PC-3 (cell line): ENCODE measurements at regions not wholly inside any gene's neighbourhood (a gene's known extent, or its start where the extent isn't known, plus 50 kb on each side); places are given as distances from the start of the nearest gene placed in this dataset.

ENCODE experiments used
- ATAC-seq: fragments of 200-7000 bp; cut with Tn5 transposase; 2 replicates; pipeline ENCODE4 v1.9.1; 2020; ENCODE audit warnings: mild to moderate bottlenecking, moderate library complexity
- BruUV-seq: library from RNA; stranded (reverse); fragments of 400-500 nt; replicated peaks from 2 replicates; lab custom pipeline; 2021; lab: Mats Ljungman, UMichigan
- CTCF ChIA-PET: fragments of 300-600 bp; sonication (Branson Sonifier 250); formaldehyde crosslinking; loops from one replicate; lab custom pipeline; 2022; ENCODE audit warnings: antibody characterized with exemption; lab: Charles Lee
- POLR2A ChIA-PET: fragments of 300-600 bp; sonication (Branson Sonifier 250); formaldehyde crosslinking; loops from one replicate; lab custom pipeline; 2022; ENCODE audit warnings: antibody characterized with exemption; ENCODE audit not compliant: unreplicated experiment; lab: Charles Lee
- DNase-seq: peaks from one replicate; pipeline ENCODE4 v3.0.0-alpha.2; 2015
- H2AFZ ChIP-seq: fragments of 300-600 bp; sonication (generic); 2 replicates; pipeline ENCODE4 v1.6.0; 2016; ENCODE audit warnings: antibody characterized with exemption, low read length
- H3F3A ChIP-seq: fragments of 300-600 bp; sonication (generic); one replicate; pipeline ENCODE4 v1.6.0; 2017; ENCODE audit warnings: antibody characterized with exemption, low read length, control low read depth, mild to moderate bottlenecking; ENCODE audit not compliant: unreplicated experiment
- H3K27ac ChIP-seq: fragments of 300-600 bp; sonication (generic); 2 replicates; pipeline ENCODE4 v1.5.1; 2016; ENCODE audit warnings: mild to moderate bottlenecking, low read length
- H3K27me3 ChIP-seq: fragments of 300-600 bp; sonication (generic); 2 replicates; pipeline ENCODE4 v1.6.1; 2016; ENCODE audit warnings: low read length, mixed read lengths
- H3K36me3 ChIP-seq: fragments of 300-600 bp; sonication (generic); 2 replicates; pipeline ENCODE4 v1.6.1; 2016; ENCODE audit warnings: low read depth, mixed run types, low read length, mixed read lengths
- H3K4me1 ChIP-seq: fragments of 300-600 bp; sonication (generic); 2 replicates; pipeline ENCODE4 v1.5.1; 2016; ENCODE audit warnings: low read length; ENCODE audit not compliant: insufficient read depth
- H3K4me2 ChIP-seq: fragments of 300-600 bp; sonication (generic); 2 replicates; pipeline ENCODE4 v1.6.0; 2016; ENCODE audit warnings: low read length
- H3K4me3 ChIP-seq: fragments of 300-600 bp; sonication (generic); 2 replicates; pipeline ENCODE4 v1.5.1; 2016; ENCODE audit warnings: mild to moderate bottlenecking, low read length, mixed read lengths
- H3K79me2 ChIP-seq: fragments of 300-600 bp; sonication (generic); 2 replicates; pipeline ENCODE4 v1.6.1; 2017; ENCODE audit warnings: low read length, mixed read lengths
- H3K9ac ChIP-seq: fragments of 300-600 bp; sonication (generic); 2 replicates; pipeline ENCODE4 v1.6.0; 2016; ENCODE audit warnings: mild to moderate bottlenecking, low read length
- H3K9me2 ChIP-seq: fragments of 300-600 bp; sonication (generic); replicated peaks from 2 replicates; pipeline ENCODE4 v1.6.1; 2016; ENCODE audit warnings: mixed run types, low read length, mixed read lengths
- H3K9me3 ChIP-seq: fragments of 300-600 bp; sonication (generic); 2 replicates; pipeline ENCODE4 v1.6.1; 2016; ENCODE audit warnings: low read length, mixed read lengths
- H4K20me1 ChIP-seq: fragments of 300-600 bp; sonication (generic); 2 replicates; pipeline ENCODE4 v1.6.1; 2016; ENCODE audit warnings: low read length, mixed read lengths
- EZH2 ChIP-seq: fragments of 300-600 bp; sonication (generic); IDR thresholded peaks from one replicate; pipeline ENCODE4 v1.6.1; 2017; ENCODE audit warnings: antibody characterized with exemption, mild to moderate bottlenecking, low read length; ENCODE audit not compliant: unreplicated experiment
- EZH2phosphoT487 ChIP-seq: fragments of 300-600 bp; sonication (generic); IDR thresholded peaks from 2 replicates; pipeline ENCODE4 v1.6.1; 2018; ENCODE audit warnings: mild to moderate bottlenecking, antibody characterized with exemption, low read length, borderline replicate concordance
- intact Hi-C: fragments of 100-400 bp; cut with micrococcal nuclease; formaldehyde crosslinking; loops from 2 replicates; pipeline ENCODE4 v1.9.0; 2023
- TF ChIP-seq, protein P1 (sequence below): fragments of 300-600 bp; sonication (generic); conservative IDR thresholded peaks from 2 replicates; pipeline ENCODE4 v1.5.1; 2017; ENCODE audit warnings: antibody characterized with exemption, low read depth, mild to moderate bottlenecking, low read length

DNA sequence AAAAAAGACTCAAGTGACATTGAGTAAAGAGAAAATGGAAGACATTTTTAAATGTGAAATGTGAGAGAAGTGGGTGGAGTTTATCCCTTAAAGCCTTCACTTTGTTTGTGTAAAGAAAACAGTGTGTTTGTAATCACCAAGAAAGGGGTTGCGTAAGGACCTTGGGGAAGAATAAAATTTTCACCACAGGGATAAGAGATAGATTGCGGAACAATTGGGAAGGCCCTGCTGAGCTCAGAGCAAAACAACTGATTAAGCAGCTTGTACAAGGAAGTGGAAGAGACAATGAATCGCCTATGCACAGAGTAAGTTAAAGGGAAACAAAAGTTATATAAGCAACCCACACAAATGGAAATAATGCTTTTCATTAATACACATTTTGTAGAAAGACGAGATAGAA lies 327.7 kb downstream of the RAD51AP2 start:
- ChIA-PET POLR2A (no interaction called here), CTCF (no interaction called here)
- H3K4me2 ChIP-seq = no peak overlapping the region
- no peaks in the 10 kb centered on the region for H4K20me1 ChIP-seq
- no peaks in the 10 kb centered on the region for H3K9me3 ChIP-seq
- TF ChIP-seq EZH2 (no peak), EZH2phosphoT487 (no peak)
- TF ChIP-seq, protein P1, sequence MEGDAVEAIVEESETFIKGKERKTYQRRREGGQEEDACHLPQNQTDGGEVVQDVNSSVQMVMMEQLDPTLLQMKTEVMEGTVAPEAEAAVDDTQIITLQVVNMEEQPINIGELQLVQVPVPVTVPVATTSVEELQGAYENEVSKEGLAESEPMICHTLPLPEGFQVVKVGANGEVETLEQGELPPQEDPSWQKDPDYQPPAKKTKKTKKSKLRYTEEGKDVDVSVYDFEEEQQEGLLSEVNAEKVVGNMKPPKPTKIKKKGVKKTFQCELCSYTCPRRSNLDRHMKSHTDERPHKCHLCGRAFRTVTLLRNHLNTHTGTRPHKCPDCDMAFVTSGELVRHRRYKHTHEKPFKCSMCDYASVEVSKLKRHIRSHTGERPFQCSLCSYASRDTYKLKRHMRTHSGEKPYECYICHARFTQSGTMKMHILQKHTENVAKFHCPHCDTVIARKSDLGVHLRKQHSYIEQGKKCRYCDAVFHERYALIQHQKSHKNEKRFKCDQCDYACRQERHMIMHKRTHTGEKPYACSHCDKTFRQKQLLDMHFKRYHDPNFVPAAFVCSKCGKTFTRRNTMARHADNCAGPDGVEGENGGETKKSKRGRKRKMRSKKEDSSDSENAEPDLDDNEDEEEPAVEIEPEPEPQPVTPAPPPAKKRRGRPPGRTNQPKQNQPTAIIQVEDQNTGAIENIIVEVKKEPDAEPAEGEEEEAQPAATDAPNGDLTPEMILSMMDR = no peak
- BruUV-seq = no TSS peak
- H3K36me3 ChIP-seq = no peaks in the 10 kb centered on the region
- H3K27ac ChIP-seq = no peak overlapping the region
- no peak overlapping the region for H2AFZ ChIP-seq
- H3F3A ChIP-seq = no peaks in the 10 kb centered on the region
- DNase-seq = no peak
- intact Hi-C loops = no loop called here
- no peak overlapping the region for H3K4me3 ChIP-seq
- no peaks in the 10 kb centered on the region for H3K79me2 ChIP-seq
- H3K9ac ChIP-seq = no peak overlapping the region
- ATAC-seq = no peak
- H3K27me3 ChIP-seq = no peaks in the 10 kb centered on the region
- H3K4me1 ChIP-seq = no peaks in the 10 kb centered on the region
- no peaks in the 10 kb centered on the region for H3K9me2 ChIP-seq

DNA sequence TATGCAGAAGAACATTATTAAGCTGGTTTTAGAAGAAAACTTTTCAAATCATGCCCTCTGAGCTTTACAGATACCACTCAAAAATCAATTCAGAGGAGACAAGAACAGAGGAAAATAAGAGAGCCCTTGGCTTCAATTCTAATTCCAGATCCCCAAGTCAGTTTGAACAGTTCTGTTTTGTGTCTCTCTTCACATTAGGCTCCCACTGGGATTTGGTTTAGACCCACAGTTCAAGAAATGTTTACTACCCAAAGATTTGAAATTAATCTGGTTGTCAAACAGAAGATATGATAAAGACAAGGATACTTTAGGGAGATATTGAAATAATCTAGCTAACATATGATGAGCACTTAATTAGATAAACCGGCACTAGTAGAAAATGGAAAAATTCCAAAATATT lies 329.5 kb downstream of the RAD51AP2 start:
- H3K79me2 ChIP-seq = no peaks in the 10 kb centered on the region
- no peaks in the 10 kb centered on the region for H4K20me1 ChIP-seq
- BruUV-seq = no TSS peak
- POLR2A ChIA-PET = no interaction called here
- H3K27ac ChIP-seq = no peak overlapping the region
- H3K4me3 ChIP-seq = no peak overlapping the region
- H3K9me2 ChIP-seq = no peaks in the 10 kb centered on the region
- no peaks in the 10 kb centered on the region for H3K9me3 ChIP-seq
- TF ChIP-seq EZH2phosphoT487 = no peak
- TF ChIP-seq EZH2 = no peak
- TF ChIP-seq, protein P1 = no peak
- no peaks in the 10 kb centered on the region for H3K36me3 ChIP-seq
- H3F3A ChIP-seq = no peaks in the 10 kb centered on the region
- DNase-seq = no peak
- intact Hi-C loops = no loop called here
- H3K27me3 ChIP-seq = no peaks in the 10 kb centered on the region
- H2AFZ ChIP-seq = no peak overlapping the region
- CTCF ChIA-PET = no interaction called here
- no peaks in the 10 kb centered on the region for H3K4me1 ChIP-seq
- no peak for ATAC-seq
- no peak overlapping the region for H3K4me2 ChIP-seq
- no peak overlapping the region for H3K9ac ChIP-seq

GRCh38 chr2:17184512-17184911 lies 333.7 kb downstream of the RAD51AP2 start:
- no peak overlapping the region for H3K4me2 ChIP-seq
- H2AFZ ChIP-seq = no peak overlapping the region
- no peaks in the 10 kb centered on the region for H3K27me3 ChIP-seq
- no peaks in the 10 kb centered on the region for H3F3A ChIP-seq
- H3K27ac ChIP-seq = no peak overlapping the region
- H3K9me2 ChIP-seq = no peaks in the 10 kb centered on the region
- ATAC-seq (no peak), DNase-seq (no peak)
- no peaks in the 10 kb centered on the region for H3K36me3 ChIP-seq
- CTCF ChIA-PET = no interaction called here
- H3K9ac ChIP-seq = no peak overlapping the region
- H3K9me3 ChIP-seq = no peaks in the 10 kb centered on the region
- no peaks in the 10 kb centered on the region for H4K20me1 ChIP-seq
- no peaks in the 10 kb centered on the region for H3K79me2 ChIP-seq
- TF ChIP-seq, protein P1 = no peak
- no peak for TF ChIP-seq EZH2
- no peak for TF ChIP-seq EZH2phosphoT487
- no peak overlapping the region for H3K4me3 ChIP-seq
- POLR2A ChIA-PET = no interaction called here
- BruUV-seq = no TSS peak
- no peaks in the 10 kb centered on the region for H3K4me1 ChIP-seq
- intact Hi-C loops = no loop called here
